Effector memory CD4-positive, alpha-beta T cell (primary cell): ENCODE measurements at regions not wholly inside any gene's neighbourhood (a gene's known extent, or its start where the extent isn't known, plus 50 kb on each side); places are given as distances from the start of the nearest gene placed in this dataset.

ENCODE experiments used
- DNase-seq, 3 donors: peaks; one replicate each; pipeline ENCODE4 v3.0.0-alpha.2; 2020
- H3K27ac ChIP-seq: 2 replicates; pipeline ENCODE4 v1.7.0; 2013; ENCODE audit warnings: mild to moderate bottlenecking, low read length, moderate library complexity; ENCODE audit not compliant: insufficient read depth, poor library complexity, severe bottlenecking
- H3K27me3 ChIP-seq: replicated peaks from 2 replicates; pipeline ENCODE4 v1.7.0; 2013; ENCODE audit warnings: mild to moderate bottlenecking, low read length; ENCODE audit not compliant: insufficient read depth, control insufficient read depth, poor library complexity, severe bottlenecking
- H3K36me3 ChIP-seq: 2 replicates; pipeline ENCODE4 v1.7.0; 2013; ENCODE audit warnings: mild to moderate bottlenecking, low read length, moderate library complexity; ENCODE audit not compliant: control insufficient read depth, insufficient read depth
- H3K4me1 ChIP-seq: 2 replicates; pipeline ENCODE4 v1.7.0; 2013; ENCODE audit warnings: low read length, mild to moderate bottlenecking; ENCODE audit not compliant: control insufficient read depth, insufficient read depth, poor library complexity, severe bottlenecking
- H3K4me3 ChIP-seq: 2 replicates; pipeline ENCODE4 v1.7.0; 2013; ENCODE audit warnings: low read length, low read depth, mild to moderate bottlenecking; ENCODE audit not compliant: insufficient read depth, poor library complexity, severe bottlenecking
- H3K9me3 ChIP-seq: 2 replicates; pipeline ENCODE4 v1.7.0; 2013; ENCODE audit warnings: mild to moderate bottlenecking, low read length, moderate library complexity; ENCODE audit not compliant: control insufficient read depth

- Histone ChIP-seq H3K4me3 (no peak overlapping the region), H3K27me3 (no peaks in the 10 kb centered on the region), H3K36me3 (no peaks in the 10 kb centered on the region), H3K9me3 (no peaks in the 10 kb centered on the region), H3K27ac (no peak overlapping the region), H3K4me1 (no peaks in the 10 kb centered on the region)
- DNase-seq = no peak
Observed at GRCh38 chr1:229836324-229836723, 210.3 kb downstream of the URB2 start.

- DNase-seq = no peak
- no peak overlapping the region for H3K27ac ChIP-seq
Observed at GRCh38 chr1:229838204-229838603, 212.2 kb downstream of the URB2 start.

GRCh38 chr1:229839800-229840199 is 213.8 kb downstream of the URB2 start:
- no peaks in the 10 kb centered on the region for H3K4me1 ChIP-seq

More at GRCh38 chr1:229838204-229838603, 212.2 kb downstream of the URB2 start:
- H3K27me3 ChIP-seq = no peaks in the 10 kb centered on the region
- no peaks in the 10 kb centered on the region for H3K36me3 ChIP-seq
- H3K4me1 ChIP-seq = no peaks in the 10 kb centered on the region
- no peak overlapping the region for H3K4me3 ChIP-seq
- H3K9me3 ChIP-seq = no peaks in the 10 kb centered on the region

GRCh38 chr1:229841230-229841629 is 215.2 kb downstream of the URB2 start:
- Histone ChIP-seq H3K27ac (no peak overlapping the region), H3K4me3 (no peak overlapping the region)
- no peak for DNase-seq

More at GRCh38 chr1:229839800-229840199, 213.8 kb downstream of the URB2 start:
- DNase-seq = no peak
- no peaks in the 10 kb centered on the region for H3K9me3 ChIP-seq
- H3K27ac ChIP-seq = no peak overlapping the region
- no peaks in the 10 kb centered on the region for H3K36me3 ChIP-seq
- no peaks in the 10 kb centered on the region for H3K27me3 ChIP-seq
- H3K4me3 ChIP-seq = no peak overlapping the region

GRCh38 chr1:229842302-229843255 is 216.5 kb downstream of the URB2 start:
- no peaks in the 10 kb centered on the region for H3K27me3 ChIP-seq
- DNase-seq = no peak
- no peaks in the 10 kb centered on the region for H3K9me3 ChIP-seq
- H3K27ac ChIP-seq = no peak overlapping the region
- no peaks in the 10 kb centered on the region for H3K36me3 ChIP-seq
- no peak overlapping the region for H3K4me3 ChIP-seq
- no peaks in the 10 kb centered on the region for H3K4me1 ChIP-seq

More at GRCh38 chr1:229841230-229841629, 215.2 kb downstream of the URB2 start:
- Histone ChIP-seq H3K4me1 (no peaks in the 10 kb centered on the region), H3K36me3 (no peaks in the 10 kb centered on the region), H3K9me3 (no peaks in the 10 kb centered on the region), H3K27me3 (no peaks in the 10 kb centered on the region)

- no peaks in the 10 kb centered on the region for H3K36me3 ChIP-seq
- H3K27me3 ChIP-seq = no peaks in the 10 kb centered on the region
- H3K4me1 ChIP-seq = no peaks in the 10 kb centered on the region
- DNase-seq = no peak
- H3K4me3 ChIP-seq = no peak overlapping the region
- no peaks in the 10 kb centered on the region for H3K9me3 ChIP-seq
- H3K27ac ChIP-seq = no peak overlapping the region
Observed at GRCh38 chr1:229843627-229844238, 217.7 kb downstream of the URB2 start.

GRCh38 chr1:229844675-229845074 is 218.6 kb downstream of the URB2 start:
- Histone ChIP-seq H3K27me3 (no peaks in the 10 kb centered on the region), H3K9me3 (no peaks in the 10 kb centered on the region), H3K27ac (no peak overlapping the region), H3K36me3 (no peaks in the 10 kb centered on the region), H3K4me3 (no peak overlapping the region), H3K4me1 (no peaks in the 10 kb centered on the region)
- no peak for DNase-seq

- Histone ChIP-seq H3K4me1 (no peaks in the 10 kb centered on the region), H3K4me3 (no peak overlapping the region), H3K9me3 (no peaks in the 10 kb centered on the region), H3K36me3 (no peaks in the 10 kb centered on the region), H3K27me3 (no peaks in the 10 kb centered on the region), H3K27ac (no peak overlapping the region)
- DNase-seq = no peak
Observed at GRCh38 chr1:229845410-229846138, 219.5 kb downstream of the URB2 start.

GRCh38 chr1:229846351-229846750 is 220.3 kb downstream of the URB2 start:
- Histone ChIP-seq H3K27me3 (no peaks in the 10 kb centered on the region), H3K27ac (no peak overlapping the region), H3K4me3 (no peak overlapping the region), H3K36me3 (no peaks in the 10 kb centered on the region), H3K4me1 (no peaks in the 10 kb centered on the region), H3K9me3 (no peaks in the 10 kb centered on the region)
- no peak for DNase-seq
